Thyroid gland (tissue), 4 donors: ENCODE measurements at regions not wholly inside any gene's neighbourhood (a gene's known extent, or its start where the extent isn't known, plus 50 kb on each side); places are given as distances from the start of the nearest gene placed in this dataset.

Experiments
- DNase-seq, 2 donors: peaks; one replicate each; pipeline ENCODE4 v3.0.0-alpha.2; 2019
- H3K27ac ChIP-seq, 3 donors: fragments of 200-600 bp; sonication (generic); 1 replicate in 2 of 3; 2 replicates in 1 of 3; pipeline ENCODE4 v1.5.1; 2016 to 2019; ENCODE audit warnings: mild to moderate bottlenecking in 1 of 3, moderate library complexity in 1 of 3
- H3K27me3 ChIP-seq: fragments of 200-600 bp; sonication (generic); one replicate; pipeline ENCODE4 v1.5.1; 2019
- H3K36me3 ChIP-seq, 2 donors: fragments of 200-600 bp; sonication (generic); one replicate each; pipeline ENCODE4 v1.5.1; 2016 to 2019
- H3K4me1 ChIP-seq, 2 donors: fragments of 200-600 bp; sonication (generic); one replicate each; pipeline ENCODE4 v1.5.1; 2017 to 2019
- H3K4me3 ChIP-seq, 3 donors: fragments of 200-600 bp; sonication (generic); replicated peaks in 1 of 3; 1 replicate in 2 of 3; 2 replicates in 1 of 3; pipeline ENCODE4 v1.5.1; 2016; ENCODE audit warnings: mild to moderate bottlenecking in 1 of 3
- H3K9me3 ChIP-seq: fragments of 200-600 bp; sonication (generic); one replicate; pipeline ENCODE4 v1.5.1; 2017
- POLR2A ChIP-seq, 2 donors: fragments of 450-650 bp; IDR thresholded peaks; one replicate each; pipeline ENCODE4 v1.6.1; 2017; ENCODE audit warnings: antibody characterized with exemption in 2 of 2, mild to moderate bottlenecking in 2 of 2, moderate library complexity in 1 of 2
- WGBS, 2 donors: methylation state at CpG; one replicate each; pipeline ENCODE4 v1.1.5; 2017; 5-methylcytosine and 5-hydroxymethylcytosine counted together
- intact Hi-C: fragments of 100-400 bp; cut with DNase I; formaldehyde crosslinking; loops from one replicate; pipeline ENCODE4 v1.15.1; 2023
- TF ChIP-seq, protein P1 (sequence below), 6 experiments: fragments of 200-600 bp in 3 of 6; fragments of 450-650 bp in 3 of 6; sonication (generic) in 3 of 6; IDR thresholded peaks; one replicate each; pipeline ENCODE4 v1.5.1; 2016 to 2019; ENCODE audit warnings: antibody characterized with exemption in 6 of 6, mild to moderate bottlenecking in 2 of 6, inconsistent platforms in 1 of 6, moderate library complexity in 1 of 6

DNA sequence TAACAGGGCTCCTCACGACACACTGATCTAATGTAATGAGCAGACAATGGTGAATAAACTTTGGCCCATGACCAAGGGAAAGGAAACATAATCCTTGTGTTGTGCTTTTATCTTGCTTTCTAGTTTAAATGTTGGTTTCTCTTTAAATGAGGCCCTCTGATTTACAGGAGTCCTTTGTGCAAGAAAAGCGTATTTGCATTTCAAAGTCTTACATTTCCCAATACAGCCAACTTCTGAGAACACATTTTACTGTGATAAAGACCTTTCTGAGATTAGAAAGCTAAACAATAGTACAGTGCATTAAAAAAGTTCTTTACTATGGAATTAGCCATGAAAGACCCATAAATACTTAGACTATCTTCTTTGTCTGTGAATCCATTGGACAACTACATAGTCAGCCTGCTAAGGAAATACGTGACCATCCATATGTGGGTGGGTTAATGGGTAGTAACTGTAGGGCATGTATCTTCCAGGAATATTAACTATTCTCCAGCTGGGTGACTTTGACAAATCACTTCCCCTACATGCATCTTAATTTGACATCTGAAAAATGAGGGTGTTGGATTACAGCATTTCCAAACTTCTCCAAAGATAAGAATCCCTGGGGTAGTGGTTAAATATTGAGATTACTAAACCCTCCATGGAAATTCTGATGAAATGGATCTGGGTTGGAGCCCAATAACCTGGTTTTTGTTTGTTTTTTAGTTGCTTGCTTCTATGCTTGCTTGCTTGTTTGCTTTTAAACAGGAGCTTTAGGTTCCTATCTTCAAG, 50.3 kb upstream of the USP1 start:
- no peaks in the 10 kb centered on the region for H3K36me3 ChIP-seq
- TF ChIP-seq, protein P1, sequence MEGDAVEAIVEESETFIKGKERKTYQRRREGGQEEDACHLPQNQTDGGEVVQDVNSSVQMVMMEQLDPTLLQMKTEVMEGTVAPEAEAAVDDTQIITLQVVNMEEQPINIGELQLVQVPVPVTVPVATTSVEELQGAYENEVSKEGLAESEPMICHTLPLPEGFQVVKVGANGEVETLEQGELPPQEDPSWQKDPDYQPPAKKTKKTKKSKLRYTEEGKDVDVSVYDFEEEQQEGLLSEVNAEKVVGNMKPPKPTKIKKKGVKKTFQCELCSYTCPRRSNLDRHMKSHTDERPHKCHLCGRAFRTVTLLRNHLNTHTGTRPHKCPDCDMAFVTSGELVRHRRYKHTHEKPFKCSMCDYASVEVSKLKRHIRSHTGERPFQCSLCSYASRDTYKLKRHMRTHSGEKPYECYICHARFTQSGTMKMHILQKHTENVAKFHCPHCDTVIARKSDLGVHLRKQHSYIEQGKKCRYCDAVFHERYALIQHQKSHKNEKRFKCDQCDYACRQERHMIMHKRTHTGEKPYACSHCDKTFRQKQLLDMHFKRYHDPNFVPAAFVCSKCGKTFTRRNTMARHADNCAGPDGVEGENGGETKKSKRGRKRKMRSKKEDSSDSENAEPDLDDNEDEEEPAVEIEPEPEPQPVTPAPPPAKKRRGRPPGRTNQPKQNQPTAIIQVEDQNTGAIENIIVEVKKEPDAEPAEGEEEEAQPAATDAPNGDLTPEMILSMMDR (IDR thresholded peaks at IDR 0.05) = no peak
- no peak for TF ChIP-seq POLR2A (IDR thresholded peaks at IDR 0.05)
- H3K4me1 ChIP-seq = peaks cover 0 to 8% of the 10 kb centered on the region in 2 donors
- no peak overlapping the region for H3K4me3 ChIP-seq
- WGBS, 2 donors = 56 to 58% methylated on average over 3 of the region's 3 CpGs
- intact Hi-C loops = no loop called here
- no peaks in the 10 kb centered on the region for H3K27me3 ChIP-seq
- H3K9me3 ChIP-seq = no peaks in the 10 kb centered on the region
- DNase-seq = no peak
- H3K27ac ChIP-seq = no peak overlapping the region
